Psoas muscle (tissue), 7 donors: ENCODE measurements at regions not wholly inside any gene's neighbourhood (a gene's known extent, or its start where the extent isn't known, plus 50 kb on each side); places are given as distances from the start of the nearest gene placed in this dataset.
"Not testable (repeated sequence)": the region's sequence is repeated elsewhere in the genome, so short reads cannot be mapped to it uniquely, and the experiment has no call there.

ENCODE experiments used
- ATAC-seq, 4 donors: fragments of 200-7000 bp; cut with Tn5 transposase; one replicate each; pipeline ENCODE4 v1.9.1; 2020; ENCODE audit warnings: moderate library complexity in 3 of 4, mild to moderate bottlenecking in 2 of 4
- DNase-seq, 2 donors: peaks; one replicate each; pipeline ENCODE4 v3.0.0-alpha.2; 2020
- H3K27ac ChIP-seq: fragments of 200-600 bp; one replicate; pipeline ENCODE4 v1.8.0; 2022
- H3K27me3 ChIP-seq, 3 donors: fragments of 200-600 bp in 1 of 3; one replicate each; pipeline versions ENCODE4 v1.6.1 to v1.8.0; 2013 to 2022; ENCODE audit warnings: low read length in 2 of 3, mild to moderate bottlenecking in 2 of 3, moderate library complexity in 1 of 3; ENCODE audit not compliant: insufficient read depth in 3 of 3
- H3K36me3 ChIP-seq, 2 donors: fragments of 200-600 bp in 1 of 2; one replicate each; pipeline versions ENCODE4 v1.6.1 to v1.8.0; 2013 to 2022; ENCODE audit warnings: low read depth in 1 of 2, mild to moderate bottlenecking in 1 of 2, moderate library complexity in 1 of 2; ENCODE audit not compliant: insufficient read depth in 1 of 2
- H3K4me1 ChIP-seq: fragments of 200-600 bp; one replicate; pipeline ENCODE4 v1.8.0; 2022
- H3K4me3 ChIP-seq: fragments of 200-600 bp; one replicate; pipeline ENCODE4 v1.8.0; 2022; ENCODE audit warnings: mild to moderate bottlenecking
- H3K9me3 ChIP-seq: fragments of 200-600 bp; one replicate; pipeline ENCODE4 v1.8.0; 2022
- WGBS, 3 donors: extraction: QIAGEN DNeasy Blood & Tissue Kit; methylation state at CpG; one replicate each; pipeline versions ENCODE4 v1.1.6 to v1.1.7; 2013; 5-methylcytosine and 5-hydroxymethylcytosine counted together
- intact Hi-C, 2 donors: fragments of 100-400 bp; cut with DNase I; formaldehyde crosslinking; loops; one replicate each; pipeline versions ENCODE4 v1.11.0 to v1.14.2; 2022
- TF ChIP-seq, protein P1 (sequence below): fragments of 200-600 bp; IDR thresholded peaks from one replicate; pipeline ENCODE4 v1.8.0; 2022; ENCODE audit warnings: antibody characterized with exemption
- donor health status: healthy with polysubstance abuse.
- donor health status: DM: no; HTN: no; CAD: no; lungs with moderate emphysema.
- donor health status: Bipolar disorder and iron deficiency.
- donor health status: healthy.
- donor health status: DM: yes; HTN: yes; CAD: no.
- donor health status: DM: no; HTN: no; CAD: no.
- donor health status: DM: yes; HTN: yes; CAD: no.

DNA sequence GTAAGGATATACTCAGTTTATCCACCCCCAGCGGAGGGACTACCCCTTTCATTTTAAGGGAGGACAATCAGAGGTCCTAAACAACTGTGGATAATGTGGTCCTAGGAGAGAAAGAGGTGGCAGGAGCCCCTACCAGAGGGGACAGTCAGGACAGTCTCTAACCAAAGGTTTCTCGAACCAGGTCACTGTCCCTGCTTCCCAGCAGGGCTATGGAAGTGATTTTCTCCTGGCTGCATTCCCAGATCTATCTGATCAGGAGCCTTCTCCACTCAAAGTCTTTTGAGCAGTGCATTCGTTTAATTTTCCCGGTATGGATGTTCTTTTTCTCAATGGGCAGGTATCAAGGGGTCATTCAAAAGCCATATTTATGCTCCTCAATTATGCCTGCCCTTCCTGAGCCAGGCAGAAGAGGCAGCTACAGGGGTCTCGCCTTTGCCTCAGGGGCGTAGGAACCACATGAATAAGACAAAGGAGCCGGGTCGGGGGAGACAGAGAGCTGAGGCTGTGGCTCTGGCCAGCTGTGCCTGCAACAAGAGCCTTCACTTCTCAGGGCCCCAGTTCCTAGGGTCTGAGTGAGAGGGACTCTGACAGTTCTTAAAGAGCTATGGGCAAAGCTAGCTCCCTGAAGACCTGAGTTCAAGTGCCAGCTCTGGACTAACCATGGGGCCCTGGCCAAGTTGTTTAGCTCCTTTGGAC is 62.5 kb upstream of the DMRTB1 start:
- 58 to 63% (median 60%) methylated on average over 8 of the region's 8 CpGs for WGBS, 3 donors

DNA sequence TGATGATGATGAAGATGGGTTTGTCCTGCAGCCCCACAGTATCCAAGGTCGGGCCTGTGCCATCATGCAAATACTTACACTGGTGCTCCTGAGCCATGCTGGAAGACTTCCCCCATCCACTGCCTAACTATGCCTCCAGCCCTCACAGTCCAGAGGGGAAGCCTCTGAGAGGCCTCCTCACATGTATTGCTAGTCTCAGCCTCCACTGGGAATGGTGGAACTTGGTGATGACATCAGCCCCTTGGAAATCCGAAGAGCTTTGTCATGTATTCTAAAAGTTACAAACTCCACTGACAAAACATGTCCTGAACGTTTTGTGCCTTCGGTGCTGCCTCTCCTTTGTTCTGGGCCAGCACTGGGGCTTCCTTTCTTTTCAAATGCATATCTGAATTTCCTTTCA is 61.1 kb upstream of the DMRTB1 start:
- H3K4me3 ChIP-seq: no peak overlapping the region
- H3K27me3 ChIP-seq: peaks cover 0 to 25% (median 0%) of the 10 kb centered on the region in 3 donors
- no peak for ATAC-seq
- no peaks in the 10 kb centered on the region for H3K9me3 ChIP-seq
- H3K4me1 ChIP-seq: no peaks in the 10 kb centered on the region
- WGBS, 3 donors: 43 to 63% (median 56%) methylated on average over 4 of the region's 4 CpGs
- DNase-seq: no peak
- intact Hi-C loops: no loop called here
- TF ChIP-seq, protein P1, sequence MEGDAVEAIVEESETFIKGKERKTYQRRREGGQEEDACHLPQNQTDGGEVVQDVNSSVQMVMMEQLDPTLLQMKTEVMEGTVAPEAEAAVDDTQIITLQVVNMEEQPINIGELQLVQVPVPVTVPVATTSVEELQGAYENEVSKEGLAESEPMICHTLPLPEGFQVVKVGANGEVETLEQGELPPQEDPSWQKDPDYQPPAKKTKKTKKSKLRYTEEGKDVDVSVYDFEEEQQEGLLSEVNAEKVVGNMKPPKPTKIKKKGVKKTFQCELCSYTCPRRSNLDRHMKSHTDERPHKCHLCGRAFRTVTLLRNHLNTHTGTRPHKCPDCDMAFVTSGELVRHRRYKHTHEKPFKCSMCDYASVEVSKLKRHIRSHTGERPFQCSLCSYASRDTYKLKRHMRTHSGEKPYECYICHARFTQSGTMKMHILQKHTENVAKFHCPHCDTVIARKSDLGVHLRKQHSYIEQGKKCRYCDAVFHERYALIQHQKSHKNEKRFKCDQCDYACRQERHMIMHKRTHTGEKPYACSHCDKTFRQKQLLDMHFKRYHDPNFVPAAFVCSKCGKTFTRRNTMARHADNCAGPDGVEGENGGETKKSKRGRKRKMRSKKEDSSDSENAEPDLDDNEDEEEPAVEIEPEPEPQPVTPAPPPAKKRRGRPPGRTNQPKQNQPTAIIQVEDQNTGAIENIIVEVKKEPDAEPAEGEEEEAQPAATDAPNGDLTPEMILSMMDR: no peak
- no peaks in the 10 kb centered on the region for H3K36me3 ChIP-seq
- no peak overlapping the region for H3K27ac ChIP-seq

More for the DNA sequence above, 62.5 kb upstream of the DMRTB1 start:
- no peaks in the 10 kb centered on the region for H3K4me1 ChIP-seq
- H3K27ac ChIP-seq: no peak overlapping the region
- peaks cover 0 to 21% (median 0%) of the 10 kb centered on the region in 3 donors for H3K27me3 ChIP-seq
- TF ChIP-seq, protein P1: no peak
- ATAC-seq (no peak), DNase-seq (no peak)
- no peaks in the 10 kb centered on the region for H3K36me3 ChIP-seq
- no peak overlapping the region for H3K4me3 ChIP-seq
- no peaks in the 10 kb centered on the region for H3K9me3 ChIP-seq
- intact Hi-C loops: no loop called here

DNA sequence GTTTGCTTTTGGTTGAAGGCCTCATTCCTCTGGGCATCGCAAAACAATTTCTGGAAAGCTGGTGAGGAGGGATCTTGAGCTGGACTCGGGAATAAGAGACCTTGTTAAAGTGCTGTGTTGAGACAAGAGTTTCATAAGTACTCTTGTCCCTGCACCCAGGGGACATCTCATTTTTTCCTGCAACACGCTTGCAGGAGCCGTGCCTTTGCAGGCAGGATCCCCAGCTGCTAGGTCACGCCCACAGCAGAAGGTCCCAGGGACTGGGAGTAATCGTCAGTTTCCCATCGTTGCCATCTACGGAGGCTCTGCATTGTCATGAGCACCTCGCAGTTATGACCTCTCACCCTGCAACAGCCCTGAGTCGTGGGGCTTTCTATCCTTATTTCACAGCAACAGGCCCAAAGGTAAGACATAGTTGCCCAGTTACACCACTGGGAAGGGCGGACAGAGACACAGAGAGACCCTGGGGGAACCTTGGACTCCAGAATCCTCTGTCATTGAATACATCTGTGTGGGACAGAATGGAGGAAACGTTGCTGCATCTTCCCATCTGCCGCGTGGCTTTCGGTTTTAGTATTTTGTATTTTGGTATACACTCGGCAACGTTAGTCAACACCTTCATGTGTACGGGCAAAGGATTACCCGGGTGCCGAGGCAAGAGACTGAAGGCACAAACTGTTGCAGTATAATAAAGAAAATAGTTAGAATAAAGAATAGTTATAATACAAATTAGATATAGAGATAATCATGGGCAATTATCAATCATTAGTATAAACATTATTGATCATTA is 60.4 kb upstream of the DMRTB1 start:
- intact Hi-C loops: no loop called here
- H3K4me1 ChIP-seq: no peaks in the 10 kb centered on the region
- ATAC-seq (no peak), DNase-seq (no peak)
- no peak overlapping the region for H3K4me3 ChIP-seq
- TF ChIP-seq, protein P1: no peak
- no peaks in the 10 kb centered on the region for H3K36me3 ChIP-seq
- H3K27ac ChIP-seq: no peak overlapping the region
- H3K27me3 ChIP-seq: peaks cover 0 to 25% (median 0%) of the 10 kb centered on the region in 3 donors
- no peaks in the 10 kb centered on the region for H3K9me3 ChIP-seq
- WGBS, 3 donors: 76 to 82% (median 80%) methylated on average over 20 of the region's 20 CpGs

DNA sequence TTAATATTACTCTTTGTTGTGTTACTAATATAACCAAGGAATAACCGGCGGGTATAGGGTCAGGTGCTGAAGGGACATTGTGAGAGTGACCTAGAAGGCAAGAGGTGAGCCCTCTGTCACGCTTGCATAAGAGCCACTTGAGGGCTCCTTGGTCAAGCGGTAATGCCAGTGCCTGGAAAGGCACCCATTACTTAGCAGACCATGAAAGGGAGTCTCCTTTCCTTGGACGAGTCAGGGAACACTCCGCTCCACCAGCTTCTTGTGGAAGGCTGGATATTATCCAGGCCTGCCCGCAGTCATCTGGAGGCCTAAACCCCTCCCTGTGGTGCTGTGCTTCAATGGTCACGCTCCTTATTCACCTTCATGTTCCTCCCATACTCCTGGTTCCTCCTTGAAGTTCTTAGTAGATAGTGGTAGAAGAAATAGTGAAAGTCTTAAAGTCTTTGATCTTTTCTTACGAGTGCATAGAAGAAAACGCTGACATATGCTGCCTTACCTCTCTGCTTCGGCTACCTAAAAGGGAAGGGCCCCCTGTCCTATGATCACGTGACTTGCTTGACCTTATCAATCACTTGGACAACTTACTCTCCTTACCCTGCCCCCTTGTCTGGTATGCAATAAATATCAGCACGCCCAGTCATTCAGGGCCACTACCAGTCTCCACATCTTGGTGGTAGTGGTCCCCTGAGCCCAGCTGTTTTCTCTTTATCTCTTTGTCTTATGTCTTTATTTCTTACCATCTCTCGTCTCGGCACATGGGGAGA is 59.6 kb upstream of the DMRTB1 start:
- H3K27me3 ChIP-seq: peaks cover 0 to 25% (median 0%) of the 10 kb centered on the region in 3 donors
- H3K27ac ChIP-seq, H3K9me3 ChIP-seq, H3K4me1 ChIP-seq, DNase-seq, intact Hi-C loops, H3K4me3 ChIP-seq, ATAC-seq, H3K36me3 ChIP-seq: not testable (repeated sequence)
- WGBS, 3 donors: 79 to 88% (median 81%) methylated on average over 15 of the region's 15 CpGs
